Neural cell (in vitro differentiated cells): ENCODE measurements at regions not wholly inside any gene's neighbourhood (a gene's known extent, or its start where the extent isn't known, plus 50 kb on each side); places are given as distances from the start of the nearest gene placed in this dataset.

Experiments used
- H2AFZ ChIP-seq: fragments of 200-600, 300-800 bp; sonication (generic), shearing (Covaris generic); 2 replicates; pipeline ENCODE4 v1.6.0; 2014; ENCODE audit warnings: low read depth, mild to moderate bottlenecking, antibody characterized with exemption, low read length, moderate library complexity
- H3F3A ChIP-seq: fragments of 200-600 bp; shearing (Covaris generic); 2 replicates; pipeline ENCODE4 v1.6.1; 2016; ENCODE audit warnings: mild to moderate bottlenecking, moderate library complexity, mixed read lengths, antibody characterized with exemption, low read length; ENCODE audit not compliant: insufficient read depth, poor library complexity, severe bottlenecking
- H3K27ac ChIP-seq: fragments of 200-600, 300-800 bp; sonication (generic), shearing (Covaris generic); 2 replicates; pipeline ENCODE4 v1.5.1; 2014; ENCODE audit warnings: mild to moderate bottlenecking, low read length, moderate library complexity
- H3K27me3 ChIP-seq: fragments of 300-800, 200-600 bp; sonication (generic), shearing (Covaris generic); 2 replicates; pipeline ENCODE4 v1.6.0; 2014; ENCODE audit warnings: mild to moderate bottlenecking, low read depth, low read length, moderate library complexity; ENCODE audit not compliant: insufficient read depth
- H3K36me3 ChIP-seq: fragments of 300-800, 200-600 bp; sonication (generic), shearing (Covaris generic); 2 replicates; pipeline ENCODE4 v1.5.1; 2014; ENCODE audit warnings: mild to moderate bottlenecking, antibody characterized with exemption, low read length, moderate library complexity; ENCODE audit not compliant: insufficient read depth
- H3K4me2 ChIP-seq: fragments of 300-800, 200-600 bp; sonication (generic), shearing (Covaris generic); 2 replicates; pipeline ENCODE4 v1.6.0; 2014; ENCODE audit warnings: mild to moderate bottlenecking, low read length
- H3K4me3 ChIP-seq: fragments of 300-800, 200-600 bp; sonication (generic), shearing (Covaris generic); 2 replicates; pipeline ENCODE4 v1.5.1; 2014; ENCODE audit warnings: mild to moderate bottlenecking, low read length, moderate library complexity
- H3K79me2 ChIP-seq: fragments of 200-600 bp; shearing (Covaris generic); replicated peaks from 2 replicates; pipeline ENCODE4 v1.6.0; 2014; ENCODE audit warnings: mild to moderate bottlenecking, low read length, moderate library complexity; ENCODE audit not compliant: insufficient read depth
- H3K9ac ChIP-seq: fragments of 300-800, 200-600 bp; sonication (generic), shearing (Covaris generic); 2 replicates; pipeline ENCODE4 v1.6.1; 2016; ENCODE audit warnings: mild to moderate bottlenecking, low read length, mixed read lengths
- H3K9me2 ChIP-seq: fragments of 200-600 bp; shearing (Covaris generic); 2 replicates; pipeline ENCODE4 v1.6.1; 2016; ENCODE audit warnings: mild to moderate bottlenecking, low read length, mixed read lengths; ENCODE audit not compliant: insufficient read depth
- H3K9me3 ChIP-seq: fragments of 200-600, 300-800 bp; sonication (generic), shearing (Covaris generic); 2 replicates; pipeline ENCODE4 v1.6.1; 2016; ENCODE audit warnings: mild to moderate bottlenecking, mixed run types, low read length, moderate library complexity, mixed read lengths
- H4K20me1 ChIP-seq: fragments of 200-600 bp; shearing (Covaris generic); 2 replicates; pipeline ENCODE4 v1.6.1; 2016; ENCODE audit warnings: mild to moderate bottlenecking, mixed run types; ENCODE audit not compliant: insufficient read depth
- CTCF ChIP-seq: fragments of 450-650 bp; IDR thresholded peaks from 2 replicates; pipeline ENCODE4 v1.5.1; 2014; ENCODE audit warnings: antibody characterized with exemption, mild to moderate bottlenecking, moderate library complexity; ENCODE audit not compliant: poor library complexity, severe bottlenecking
- EP300 ChIP-seq: fragments of 450-650 bp; conservative IDR thresholded peaks from 2 replicates; pipeline ENCODE4 v1.6.1; 2014; ENCODE audit warnings: antibody characterized with exemption, mild to moderate bottlenecking, moderate library complexity; ENCODE audit not compliant: poor library complexity, severe bottlenecking
- EZH2 ChIP-seq: fragments of 200-600, 300-800 bp; shearing (Covaris generic), sonication (generic); IDR thresholded peaks from 2 replicates; pipeline ENCODE4 v1.6.1; 2014; ENCODE audit warnings: antibody characterized with exemption, low read length, borderline replicate concordance, mild to moderate bottlenecking; ENCODE audit not compliant: insufficient read depth, poor library complexity, severe bottlenecking
- MXI1 ChIP-seq: fragments of 450-650 bp; conservative IDR thresholded peaks from 2 replicates; pipeline ENCODE4 v1.6.1; 2014; ENCODE audit warnings: antibody characterized with exemption, mild to moderate bottlenecking; ENCODE audit not compliant: poor library complexity, severe bottlenecking
- POLR2AphosphoS5 ChIP-seq: IDR thresholded peaks from 2 replicates; pipeline ENCODE4 v1.6.1; 2012
- RAD21 ChIP-seq: fragments of 450-650 bp; conservative IDR thresholded peaks from 2 replicates; pipeline ENCODE4 v1.6.1; 2014; ENCODE audit warnings: antibody characterized with exemption, mild to moderate bottlenecking, moderate library complexity
- REST ChIP-seq: IDR thresholded peaks from 2 replicates; pipeline ENCODE4 v1.6.1; 2012; ENCODE audit warnings: borderline replicate concordance
- SMC3 ChIP-seq: fragments of 450-650 bp; conservative IDR thresholded peaks from 2 replicates; pipeline ENCODE4 v1.6.1; 2014; ENCODE audit warnings: antibody characterized with exemption, mild to moderate bottlenecking, moderate library complexity; ENCODE audit not compliant: poor library complexity
- TAF1 ChIP-seq: IDR thresholded peaks from 2 replicates; pipeline ENCODE4 v1.6.1; 2012; ENCODE audit warnings: low read depth

DNA sequence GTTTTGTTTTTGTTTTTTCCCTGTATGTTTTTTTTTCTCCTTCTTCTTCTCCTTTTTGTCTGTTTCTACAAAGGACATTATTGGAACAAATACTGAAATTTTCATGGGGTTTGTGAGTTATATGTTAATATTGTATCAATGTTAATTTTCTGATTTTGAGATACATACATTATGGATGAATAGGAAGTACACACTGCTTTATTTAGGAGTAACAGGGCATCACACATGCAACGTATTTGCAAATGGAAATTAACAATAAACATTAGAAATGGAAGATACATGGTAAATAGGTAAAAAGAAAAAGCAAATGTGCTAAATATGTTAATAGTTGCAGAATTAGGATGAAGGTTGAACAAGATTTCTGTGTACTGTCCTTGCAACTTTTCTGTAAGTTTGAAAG lies 477.2 kb upstream of the INTU start:
- TF ChIP-seq EZH2 (no peak), CTCF (no peak), TAF1 (no peak), POLR2AphosphoS5 (no peak), RAD21 (no peak), SMC3 (no peak), EP300 (no peak)
- no peaks in the 10 kb centered on the region for H3K79me2 ChIP-seq
- no peaks in the 10 kb centered on the region for H3F3A ChIP-seq
- H3K36me3 ChIP-seq, result no peaks in the 10 kb centered on the region
- no peaks in the 10 kb centered on the region for H4K20me1 ChIP-seq
- H3K27me3 ChIP-seq, result no peaks in the 10 kb centered on the region
- H2AFZ ChIP-seq, result no peak overlapping the region
- no peak overlapping the region for H3K4me2 ChIP-seq
- no peak overlapping the region for H3K9ac ChIP-seq
- no peak overlapping the region for H3K27ac ChIP-seq
- no peak overlapping the region for H3K4me3 ChIP-seq
- no peaks in the 10 kb centered on the region for H3K9me2 ChIP-seq
- no peaks in the 10 kb centered on the region for H3K9me3 ChIP-seq

DNA sequence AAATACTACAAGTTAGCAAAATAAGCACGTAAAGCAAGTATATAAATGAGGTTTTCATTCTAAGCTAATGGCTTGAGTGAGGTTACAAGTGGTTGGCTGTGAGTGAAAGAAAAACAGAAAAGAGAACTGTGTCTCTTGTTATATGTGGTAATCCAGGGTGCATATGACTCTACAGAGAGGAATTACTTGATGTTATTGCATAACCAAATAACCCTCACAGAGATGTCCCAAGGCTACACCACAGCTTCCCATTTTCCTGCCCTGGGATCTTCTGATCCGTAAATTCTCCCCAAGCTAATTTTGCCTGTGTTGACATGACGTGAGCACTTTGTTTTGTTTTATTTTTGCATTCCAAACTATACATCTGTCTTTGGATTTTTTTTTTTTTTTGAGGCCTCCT lies 470.0 kb upstream of the INTU start:
- Histone ChIP-seq H3K4me2 (no peak overlapping the region), H2AFZ (no peak overlapping the region), H3K79me2 (no peaks in the 10 kb centered on the region), H3K27me3 (no peaks in the 10 kb centered on the region), H3K4me3 (no peak overlapping the region), H3K9ac (no peak overlapping the region), H3K9me3 (no peaks in the 10 kb centered on the region), H3K27ac (no peak overlapping the region), H3K9me2 (no peaks in the 10 kb centered on the region), H4K20me1 (no peaks in the 10 kb centered on the region), H3K36me3 (no peaks in the 10 kb centered on the region), H3F3A (no peaks in the 10 kb centered on the region)
- no peak for TF ChIP-seq TAF1
- TF ChIP-seq POLR2AphosphoS5, result no peak
- TF ChIP-seq CTCF, result no peak
- TF ChIP-seq EP300, result no peak
- TF ChIP-seq SMC3, result no peak
- no peak for TF ChIP-seq EZH2
- TF ChIP-seq RAD21, result no peak
- TF ChIP-seq MXI1, result no peak
- no peak for TF ChIP-seq REST
